Lower leg skin (tissue), 4 donors: ENCODE measurements at regions not wholly inside any gene's neighbourhood (a gene's known extent, or its start where the extent isn't known, plus 50 kb on each side); places are given as distances from the start of the nearest gene placed in this dataset.

Source experiments
- DNase-seq, 2 donors: peaks; one replicate each; pipeline ENCODE4 v3.0.0-alpha.2; 2019; ENCODE audit warnings: low spot score in 2 of 2
- H3K4me3 ChIP-seq: fragments of 200-600 bp; sonication (generic); 2 replicates; pipeline ENCODE4 v1.5.1; 2017; ENCODE audit warnings: mild to moderate bottlenecking, low read depth; ENCODE audit not compliant: poor library complexity, severe bottlenecking
- CTCF ChIP-seq, 3 donors: fragments of 450-650 bp; IDR thresholded peaks; one replicate each; pipeline ENCODE4 v1.5.1; 2016; ENCODE audit warnings: antibody characterized with exemption in 3 of 3, mild to moderate bottlenecking in 3 of 3, moderate library complexity in 2 of 3
- POLR2A ChIP-seq, 2 donors: fragments of 450-650 bp; IDR thresholded peaks; one replicate each; pipeline ENCODE4 v1.6.1; 2016 to 2017; ENCODE audit warnings: antibody characterized with exemption in 2 of 2, mild to moderate bottlenecking in 1 of 2, moderate library complexity in 1 of 2
- WGBS, 2 donors: methylation state at CpG; one replicate each; pipeline ENCODE4 v1.1.5; 2018; 5-methylcytosine and 5-hydroxymethylcytosine counted together
- intact Hi-C: fragments of 100-400 bp; cut with DNase I; formaldehyde crosslinking; loops from one replicate; pipeline ENCODE4 v1.15.0; 2023; ENCODE audit warnings: low total_unique reads

- WGBS, 2 donors: 90 to 92% methylated on average over 1 of the region's 1 CpG
These were observed 326.9 kb downstream of the GRIN2B start for GRCh38 chr12:13654456-13654855.

DNA sequence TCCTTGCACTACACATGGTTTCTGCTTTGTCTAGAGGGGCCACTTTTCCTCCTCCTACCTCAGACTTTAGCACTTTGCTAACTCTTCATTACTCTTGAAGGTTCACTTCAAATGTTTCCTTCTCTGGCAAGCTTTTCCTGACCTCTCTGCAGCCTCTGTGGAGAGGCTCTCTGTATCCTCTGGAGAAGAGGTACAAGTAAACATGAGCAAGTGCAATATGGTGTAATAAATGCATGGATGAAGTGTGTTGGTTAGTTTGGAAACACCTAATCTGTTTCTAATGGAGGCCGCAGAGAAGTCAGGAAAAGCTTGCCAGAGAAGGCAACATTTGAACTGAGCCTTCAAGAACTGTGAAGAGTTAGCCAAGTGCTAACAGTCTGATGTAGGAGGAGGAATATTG, 329.3 kb downstream of the GRIN2B start:
- 90 to 91% methylated on average over 1 of the region's 1 CpG for WGBS, 2 donors
- no peak for DNase-seq
- intact Hi-C loops: no loop called here
- no peak overlapping the region for H3K4me3 ChIP-seq
- TF ChIP-seq POLR2A (IDR thresholded peaks at IDR 0.05) (no peak), CTCF (IDR thresholded peaks at IDR 0.05) (no peak)

More at GRCh38 chr12:13654456-13654855, 326.9 kb downstream of the GRIN2B start:
- TF ChIP-seq POLR2A (IDR thresholded peaks at IDR 0.05) (no peak), CTCF (IDR thresholded peaks at IDR 0.05) (no peak)
- intact Hi-C loops: no loop called here
- no peak overlapping the region for H3K4me3 ChIP-seq
- no peak for DNase-seq

DNA sequence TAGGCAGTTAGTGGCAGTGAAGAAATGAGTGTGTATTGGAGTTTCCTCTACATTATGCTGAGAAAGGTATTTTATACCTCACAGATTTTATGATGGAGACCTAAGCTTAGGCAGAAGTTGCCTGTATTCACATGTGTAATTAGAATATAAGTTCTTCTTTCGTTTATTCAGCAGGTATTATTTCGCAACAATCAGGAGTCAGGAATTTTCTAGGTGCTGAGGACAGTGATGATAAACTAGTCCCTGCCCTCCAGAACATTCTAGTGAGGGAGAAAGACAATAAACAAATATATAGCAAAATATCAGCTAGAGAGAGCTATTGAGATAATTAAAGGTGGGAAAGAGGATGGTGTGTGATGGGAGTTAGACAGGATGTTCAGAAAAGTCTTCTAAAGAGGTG, 345.7 kb downstream of the GRIN2B start:
- TF ChIP-seq CTCF (IDR thresholded peaks at IDR 0.05) (no peak), POLR2A (IDR thresholded peaks at IDR 0.05) (no peak)
- intact Hi-C loops: no loop called here
- H3K4me3 ChIP-seq: no peak overlapping the region
- no peak for DNase-seq
- 69 to 82% methylated on average over 2 of the region's 2 CpGs for WGBS, 2 donors

- DNase-seq: no peak
- 53 to 70% methylated on average over 2 of the region's 2 CpGs for WGBS, 2 donors
- H3K4me3 ChIP-seq: no peak overlapping the region
- intact Hi-C loops: no loop called here
- TF ChIP-seq CTCF (IDR thresholded peaks at IDR 0.05) (no peak), POLR2A (IDR thresholded peaks at IDR 0.05) (no peak)
These were observed 349.5 kb downstream of the GRIN2B start for GRCh38 chr12:13631873-13632272.

- TF ChIP-seq CTCF (IDR thresholded peaks at IDR 0.05) (no peak), POLR2A (IDR thresholded peaks at IDR 0.05) (no peak)
- no peak overlapping the region for H3K4me3 ChIP-seq
- intact Hi-C loops: no loop called here
- no peak for DNase-seq
- WGBS, 2 donors: 75 to 87% methylated on average over 3 of the region's 3 CpGs
These were observed 351.0 kb downstream of the GRIN2B start for GRCh38 chr12:13630354-13630753.

- H3K4me3 ChIP-seq: no peak overlapping the region
- intact Hi-C loops: no loop called here
- DNase-seq: no peak
- TF ChIP-seq POLR2A (IDR thresholded peaks at IDR 0.05) (no peak), CTCF (IDR thresholded peaks at IDR 0.05) (no peak)
- 91 to 92% methylated on average over 1 of the region's 1 CpG for WGBS, 2 donors
These were observed 353.3 kb downstream of the GRIN2B start for GRCh38 chr12:13628067-13628466.
